ENCODE measurements at regions not wholly inside any gene's neighbourhood (a gene's known extent, or its start where the extent isn't known, plus 50 kb on each side); places are given as distances from the start of the nearest gene placed in this dataset.

GRCh38 chr2:61619561-61619960, 81.4 kb upstream of the XPO1 start:
- TF ChIP-seq POLR2AphosphoS5 (IDR thresholded peaks at IDR 0.05; ENCODE audit: low read depth, low read length), result no peak
- TF ChIP-seq POLR2A (IDR thresholded peaks at IDR 0.05; ENCODE audit: low read depth, low read length), result no peak
- TF ChIP-seq TAF1 (IDR thresholded peaks at IDR 0.05; ENCODE audit: borderline replicate concordance, low read depth, low read length), result no peak
